IPS-NIHi11 (cell line): ENCODE measurements at regions not wholly inside any gene's neighbourhood (a gene's known extent, or its start where the extent isn't known, plus 50 kb on each side); places are given as distances from the start of the nearest gene placed in this dataset.

Experiments
- DNase-seq: peaks from one replicate; pipeline ENCODE4 v3.0.0; 2012; ENCODE audit warnings: mixed read lengths, low spot score

DNA sequence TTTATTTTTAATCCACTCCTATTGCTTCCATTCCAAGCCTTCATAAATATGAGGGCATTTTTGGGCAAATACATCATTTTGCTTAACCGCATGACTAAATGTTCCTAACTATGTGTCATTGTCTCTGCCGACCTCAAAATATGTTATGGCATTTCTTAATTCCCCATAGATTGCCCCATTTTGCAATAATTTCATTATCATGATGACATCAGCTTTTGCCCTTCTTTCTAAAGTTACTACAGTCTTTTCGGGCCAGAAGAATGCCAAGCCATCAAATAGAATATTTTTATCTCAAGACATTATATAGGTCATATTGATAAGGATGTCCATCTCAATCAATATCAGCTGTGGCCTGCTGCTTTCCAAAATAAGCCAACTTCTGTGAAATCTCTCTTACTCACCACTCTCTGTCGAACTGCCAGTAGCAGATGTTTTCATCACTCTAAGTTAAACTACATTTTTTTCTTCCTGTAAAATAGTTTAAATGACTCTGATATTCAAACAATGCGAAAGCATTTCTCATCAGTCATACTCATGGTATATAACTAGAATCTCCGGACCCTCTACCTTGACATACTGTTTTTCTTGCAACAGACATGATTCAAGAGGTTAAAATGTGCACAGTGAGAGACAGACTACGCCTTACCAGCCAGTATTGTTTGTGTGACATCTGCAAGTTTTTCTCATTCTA is 1254.6 kb upstream of the CELF2 start:
- DNase-seq = no peak

DNA sequence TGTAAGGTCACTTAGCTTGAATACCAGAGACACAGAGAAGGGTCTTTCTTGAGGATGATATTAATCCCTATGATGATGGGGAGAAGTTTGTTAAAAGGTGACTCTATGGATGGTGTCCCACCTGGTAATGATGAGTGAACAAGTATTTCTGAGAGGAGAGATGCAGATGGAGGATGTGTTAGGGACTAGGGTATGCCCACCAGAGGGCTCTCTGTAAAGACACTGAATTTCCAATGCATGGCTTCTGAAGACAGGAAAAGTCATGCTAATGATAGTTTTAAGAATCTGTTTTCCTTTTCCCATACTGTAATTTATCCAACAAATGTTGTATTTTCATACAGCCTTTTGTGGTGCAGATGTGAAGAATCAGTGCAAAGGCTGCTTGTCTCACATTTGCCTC is 1250.9 kb upstream of the CELF2 start:
- peak; percentile 8 for DNase-seq

DNA sequence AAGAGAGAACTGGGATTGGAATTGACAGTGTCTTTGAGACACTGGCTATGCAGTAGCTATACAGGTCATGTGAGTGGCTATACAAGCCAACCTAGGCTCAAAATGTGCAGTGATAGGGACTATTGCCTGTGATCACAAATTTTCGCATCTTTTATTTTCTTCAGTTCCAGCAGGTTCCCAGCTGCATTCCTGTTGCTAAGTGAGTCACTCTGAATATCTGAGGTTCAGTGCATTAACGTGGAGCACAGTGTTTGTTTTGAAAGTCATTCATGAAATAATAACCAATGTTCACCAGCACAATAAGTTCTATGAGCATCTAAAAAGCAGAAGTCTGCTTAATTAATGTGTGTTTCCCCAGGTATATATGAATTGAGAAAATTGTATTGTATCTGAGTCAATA is 1236.0 kb upstream of the CELF2 start:
- no peak for DNase-seq

- no peak for DNase-seq
These were observed 1231.6 kb upstream of the CELF2 start for GRCh38 chr10:9786101-9786500.

DNA sequence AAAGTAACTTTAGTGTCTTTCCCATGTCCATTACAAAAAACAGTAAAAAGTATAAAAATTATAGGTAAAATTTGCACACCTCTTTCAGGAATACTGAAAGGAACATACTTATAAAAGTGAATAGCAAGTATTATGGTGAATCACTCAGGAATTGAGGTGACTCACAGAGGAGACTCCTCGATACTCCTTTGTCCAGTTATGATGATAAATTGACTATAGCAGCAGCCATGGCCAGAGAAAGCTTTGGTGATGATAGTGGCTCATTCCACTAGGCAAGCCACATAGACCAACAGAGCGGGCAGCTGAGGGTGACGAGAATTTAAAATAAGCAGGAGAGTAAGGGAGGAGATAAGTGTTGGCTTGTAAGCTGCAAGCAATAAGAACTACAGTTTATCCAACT is 1231.1 kb upstream of the CELF2 start:
- no peak for DNase-seq

- DNase-seq = no peak
These were observed 1227.7 kb upstream of the CELF2 start for GRCh38 chr10:9789996-9790395.

DNA sequence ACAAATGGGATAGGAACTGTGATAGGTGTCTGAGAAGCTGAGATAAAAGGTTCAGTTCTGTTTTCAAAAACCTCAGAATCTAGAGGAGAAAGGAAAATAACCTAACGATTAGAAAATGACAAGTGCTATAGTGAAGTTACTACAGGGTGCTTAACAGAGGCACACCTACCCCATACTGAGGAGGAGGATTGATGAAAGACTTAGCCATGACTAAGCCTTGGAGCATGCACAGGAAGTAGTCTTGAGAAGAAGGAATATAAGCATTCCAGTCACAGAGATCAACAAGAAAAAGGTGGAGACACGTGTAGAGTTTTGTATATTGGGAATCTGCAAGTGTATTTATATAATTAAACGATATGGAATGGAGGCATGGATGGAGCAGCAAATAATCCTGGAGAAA is 1225.5 kb upstream of the CELF2 start:
- DNase-seq = no peak

GRCh38 chr10:9796564-9796963 is 1221.1 kb upstream of the CELF2 start:
- DNase-seq = no peak

DNA sequence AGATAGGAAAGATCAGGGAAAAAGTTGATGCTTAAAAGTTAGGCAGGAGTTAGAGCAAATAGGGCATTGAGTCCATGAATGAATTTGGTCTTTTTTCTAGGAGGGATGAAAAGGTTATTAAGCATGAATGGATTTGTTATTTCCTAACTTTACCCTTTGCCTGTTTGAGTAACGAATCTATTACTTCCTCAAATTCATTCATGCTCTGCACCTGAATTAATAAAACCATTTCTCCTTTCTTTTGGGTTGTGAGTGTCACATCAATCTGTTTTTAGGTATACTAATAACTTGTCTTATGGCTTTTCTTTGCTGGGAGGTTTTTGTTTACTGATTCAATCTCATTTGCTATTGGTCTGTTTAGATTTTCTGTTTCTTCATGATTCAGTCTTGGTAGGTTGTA is 1217.7 kb upstream of the CELF2 start:
- no peak for DNase-seq

GRCh38 chr10:9800571-9800970 is 1217.1 kb upstream of the CELF2 start:
- no peak for DNase-seq

DNA sequence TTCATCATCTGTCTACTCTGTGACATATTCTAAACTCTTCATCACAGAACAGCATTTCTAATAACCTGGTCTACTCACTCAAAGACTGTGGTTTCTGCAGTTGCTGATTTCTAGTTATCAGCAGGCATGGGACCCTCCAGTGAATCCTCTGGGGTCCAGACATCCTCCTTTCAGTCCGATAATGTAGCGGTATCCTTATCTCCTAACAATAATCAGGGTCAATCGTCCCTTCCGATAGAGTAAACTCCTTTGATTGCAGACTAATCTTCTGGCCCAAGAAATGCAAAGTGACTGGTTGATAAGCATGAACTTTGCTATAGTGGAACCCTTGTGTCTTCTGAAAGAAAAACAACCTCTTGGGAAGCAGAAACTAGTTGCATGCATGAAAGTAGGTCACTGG is 1209.8 kb upstream of the CELF2 start:
- no peak for DNase-seq

- no peak for DNase-seq
These were observed 1206.1 kb upstream of the CELF2 start for GRCh38 chr10:9811601-9812000.

- DNase-seq = no peak
These were observed 1203.3 kb upstream of the CELF2 start for GRCh38 chr10:9814285-9814864.

DNA sequence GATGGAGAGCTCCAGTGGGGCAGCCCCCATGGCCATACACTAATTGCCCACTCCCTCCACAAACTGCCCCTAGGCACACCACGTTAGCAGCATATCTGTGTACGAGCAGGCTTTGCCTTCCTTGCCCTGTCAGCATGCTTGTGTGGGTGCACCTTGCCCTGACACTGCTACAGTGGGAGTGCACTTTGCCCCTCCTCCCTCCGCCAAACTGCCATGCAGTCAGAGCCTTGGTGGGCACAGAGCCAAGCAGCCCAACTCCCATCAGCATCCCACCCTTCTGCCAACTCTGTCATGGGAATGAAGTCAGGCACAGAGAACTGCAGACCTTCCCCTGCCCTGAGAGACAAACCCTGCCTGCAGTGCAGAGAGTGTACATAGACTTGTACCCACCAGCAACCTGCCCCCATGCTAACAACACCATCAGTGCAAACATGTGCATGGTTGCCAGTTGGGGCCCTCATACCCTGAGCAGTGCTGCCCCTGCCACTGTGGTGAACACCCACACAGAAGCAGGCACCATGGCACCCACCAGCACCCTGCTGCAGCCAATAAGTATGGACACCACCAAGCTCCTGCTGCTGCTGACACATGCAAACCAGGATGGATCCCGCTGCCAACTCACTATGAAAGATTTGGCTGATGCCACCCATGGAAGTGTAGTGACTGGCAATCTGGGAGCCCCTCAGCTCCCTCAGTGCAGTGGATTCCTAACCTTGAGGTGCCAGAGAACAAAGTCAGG is 1197.7 kb upstream of the CELF2 start:
- DNase-seq = no peak

GRCh38 chr10:9823268-9823930 is 1194.3 kb upstream of the CELF2 start:
- no peak for DNase-seq

DNA sequence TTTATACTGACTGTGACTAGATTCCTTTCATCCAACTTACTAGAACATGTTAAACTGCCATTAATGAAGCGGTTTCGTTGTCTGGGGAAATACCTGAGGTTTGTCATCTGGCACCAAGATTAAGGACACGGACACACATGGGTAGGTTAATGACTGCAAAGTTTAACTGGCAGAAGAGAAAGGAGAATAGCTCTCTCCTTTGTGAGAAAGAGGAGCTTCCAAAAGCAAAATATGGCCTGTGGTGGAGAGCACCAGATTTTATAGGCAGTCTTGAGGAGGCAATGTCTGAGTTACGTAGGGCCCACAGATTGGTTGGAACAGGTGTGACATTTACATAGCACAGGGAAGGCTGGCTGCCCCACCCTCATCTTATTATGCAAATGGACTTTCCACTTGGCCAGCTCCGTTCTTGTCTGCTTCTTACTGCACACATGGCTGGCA is 1193.0 kb upstream of the CELF2 start:
- no peak for DNase-seq

DNA sequence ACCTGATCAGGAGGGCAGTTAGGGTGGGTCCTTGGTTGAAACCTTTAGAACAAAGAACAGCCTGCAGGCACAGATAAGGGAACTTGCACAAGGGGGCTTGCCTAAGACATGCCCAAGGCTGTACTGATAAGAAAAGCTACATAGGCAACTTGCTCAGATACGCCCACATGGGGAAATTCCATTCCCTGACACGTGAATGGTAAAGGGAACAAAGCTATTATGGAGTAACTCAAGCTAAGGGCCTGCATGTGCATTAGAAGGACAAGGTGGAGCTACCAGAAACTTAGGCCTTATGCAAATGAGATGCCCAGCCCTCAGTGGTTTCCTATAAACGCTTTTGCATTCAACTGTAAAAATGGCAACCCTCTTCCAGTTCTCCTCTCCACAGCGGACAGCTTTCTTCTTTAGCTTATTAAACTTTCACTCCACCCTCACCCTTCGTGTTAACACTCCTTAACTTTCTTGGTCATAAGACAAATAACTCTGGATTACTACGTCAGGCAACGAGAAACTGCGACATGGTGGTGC is 1192.1 kb upstream of the CELF2 start:
- peak; percentile 7 for DNase-seq

DNA sequence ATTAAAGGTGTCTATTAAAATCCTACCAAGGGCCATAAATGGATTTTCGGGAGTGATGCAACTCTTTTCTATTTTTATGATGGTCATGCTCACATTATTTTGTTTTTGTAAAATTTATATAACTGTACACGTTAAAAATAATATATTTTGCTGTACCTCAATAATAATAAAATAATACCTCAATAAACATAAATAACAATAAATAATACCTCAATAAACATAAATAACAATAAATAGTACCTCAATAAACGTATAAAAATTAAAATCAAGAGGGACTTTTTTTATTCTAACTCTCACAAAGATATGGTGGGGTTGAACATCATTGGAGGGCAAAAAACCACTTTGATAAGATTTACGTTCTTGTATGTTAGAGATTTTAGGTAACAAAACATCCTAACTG is 1189.6 kb upstream of the CELF2 start:
- DNase-seq = no peak

DNA sequence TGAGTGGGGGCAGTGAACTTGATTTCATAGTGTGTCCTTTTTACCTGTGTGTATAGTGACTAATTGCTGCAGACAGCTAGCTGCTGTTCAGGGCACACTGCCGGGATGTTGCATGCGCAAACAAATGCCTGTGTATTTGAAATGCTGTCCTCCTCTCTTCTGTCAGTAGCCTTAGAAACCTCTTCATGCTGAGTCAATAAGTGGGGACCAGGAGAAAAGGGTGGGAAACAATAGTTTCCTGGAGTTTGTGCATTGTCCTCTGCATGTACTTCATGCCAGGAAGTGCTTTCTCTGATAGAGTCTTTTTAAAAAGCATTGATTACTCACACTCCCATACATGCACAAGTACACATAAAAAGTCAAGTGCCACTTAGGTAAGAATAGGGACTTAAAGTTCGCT is 1183.7 kb upstream of the CELF2 start:
- peak; percentile 13 for DNase-seq

DNA sequence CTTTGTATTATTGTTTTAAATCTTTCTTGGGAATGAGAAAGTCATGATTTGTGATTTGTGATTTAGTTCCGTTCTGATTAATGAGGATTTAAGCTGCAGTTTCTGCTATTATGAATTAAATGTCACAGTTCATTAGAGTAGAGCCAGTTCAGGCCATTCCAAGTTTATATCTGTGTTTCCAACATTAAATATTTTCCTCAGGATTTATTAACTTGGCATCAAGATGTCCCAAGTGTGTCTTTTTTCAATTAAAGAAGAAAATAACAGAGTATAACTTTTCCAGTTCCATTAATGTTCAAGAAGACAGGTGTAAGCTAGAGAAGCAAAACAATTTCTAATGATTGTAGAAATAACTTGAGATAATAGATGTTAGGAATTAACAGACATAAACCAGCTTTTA is 1183.2 kb upstream of the CELF2 start:
- DNase-seq = no peak

- no peak for DNase-seq
These were observed 1172.6 kb upstream of the CELF2 start for GRCh38 chr10:9845075-9845474.

DNA sequence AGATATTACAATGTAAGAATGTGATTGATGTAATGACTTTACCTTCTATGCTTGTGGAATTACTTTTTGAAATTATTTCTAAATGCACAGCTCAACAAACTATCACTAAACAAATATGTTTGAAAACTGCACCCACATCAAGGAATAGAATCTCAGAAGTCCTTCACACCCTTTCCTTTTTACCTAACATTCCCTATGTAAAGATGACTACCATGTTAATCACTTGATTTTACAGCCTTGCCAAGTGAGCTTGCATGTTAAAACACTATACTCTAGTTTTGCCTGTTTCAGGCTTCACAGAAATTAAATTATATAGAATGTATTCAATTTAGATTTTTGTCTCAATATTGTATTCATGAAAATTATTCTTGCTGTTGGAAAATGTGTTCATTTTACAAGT is 1169.4 kb upstream of the CELF2 start:
- DNase-seq = no peak

DNA sequence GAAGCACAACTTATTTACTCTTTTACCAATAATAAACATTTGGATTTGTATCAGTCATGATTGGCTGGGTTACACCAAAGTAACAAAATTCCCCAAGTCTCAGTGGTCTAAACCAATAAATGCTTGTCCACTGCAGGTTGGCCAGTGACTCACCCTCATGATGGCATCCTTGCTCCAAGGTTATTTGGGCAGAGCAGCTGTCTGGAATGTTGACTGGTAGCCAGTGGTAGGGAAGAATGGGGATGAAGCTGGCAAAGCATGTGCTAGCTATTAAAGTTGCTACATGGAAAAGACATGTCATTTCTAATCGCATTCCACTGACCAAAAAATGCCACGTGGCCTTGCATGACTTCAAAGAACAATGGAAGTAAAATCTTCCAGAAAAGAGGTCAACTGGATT is 1168.7 kb upstream of the CELF2 start:
- no peak for DNase-seq
